ENCODE measurements at regions not wholly inside any gene's neighbourhood (a gene's known extent, or its start where the extent isn't known, plus 50 kb on each side); places are given as distances from the start of the nearest gene placed in this dataset.
A peak's percentile ranks its signal among the peaks of the same experiment; 100 is the strongest.
"Not testable (repeated sequence)": the region's sequence is repeated elsewhere in the genome, so short reads cannot be mapped to it uniquely, and the experiment has no call there.

DNA sequence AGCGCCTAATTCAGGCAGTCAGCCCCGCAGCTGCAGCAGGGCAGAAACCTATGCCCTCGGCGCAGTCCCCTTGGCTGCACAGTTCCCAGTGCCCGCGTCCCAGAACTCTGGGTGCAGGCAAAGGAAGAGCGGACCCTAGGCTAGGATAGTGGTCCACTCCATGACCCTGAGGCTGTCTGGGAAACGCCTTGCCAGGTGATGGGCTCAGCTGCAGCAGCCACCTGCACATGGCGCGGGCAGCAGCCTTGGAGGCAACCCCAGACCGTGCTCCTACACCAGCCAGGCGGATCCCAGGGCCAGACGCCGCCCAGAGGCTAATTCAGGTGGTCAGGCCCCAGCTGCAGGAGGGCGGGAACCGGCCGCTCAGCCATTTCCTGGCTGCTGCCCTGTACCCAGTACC lies 83.0 kb downstream of the POTEC start:
- FAIRE-seq; intact Hi-C loops (cut with DNase I); H3K4me3 ChIP-seq; H3K27me3 ChIP-seq; H3K9me3 ChIP-seq; H3K36me3 ChIP-seq; ATAC-seq; H3K27ac ChIP-seq; H3K4me1 ChIP-seq: not testable (repeated sequence)
- 87 to 92% methylated on average over 17 of the region's 17 CpGs for WGBS, 2 donors
- DNase-seq: peak in 3 of 6 donors; percentile 9 to 69 (median 36)

DNA sequence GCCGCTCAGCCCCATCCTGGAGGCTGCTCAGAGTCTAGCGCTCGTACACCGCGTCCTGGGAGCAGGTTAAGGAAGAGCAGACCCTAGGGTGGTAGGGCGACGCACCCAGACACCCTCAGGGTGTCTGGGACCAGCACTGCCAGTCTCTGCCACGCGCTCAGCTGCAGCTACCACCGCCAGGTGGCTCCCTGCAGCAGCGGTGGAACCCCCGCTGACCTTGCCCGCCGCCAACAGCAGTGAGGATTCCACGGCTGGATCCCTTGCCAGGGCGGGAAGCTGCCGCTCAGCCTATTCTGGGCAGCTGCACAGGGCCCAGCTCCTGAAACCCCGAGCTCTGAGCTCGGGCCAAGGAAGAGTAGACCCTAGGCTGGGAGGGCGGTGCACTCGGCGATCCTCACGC lies 83.6 kb downstream of the POTEC start:
- ATAC-seq; intact Hi-C loops (cut with DNase I); H3K4me3 ChIP-seq; H3K4me1 ChIP-seq; FAIRE-seq; H3K36me3 ChIP-seq; H3K9me3 ChIP-seq; H3K27me3 ChIP-seq; H3K27ac ChIP-seq: not testable (repeated sequence)
- 86 to 87% methylated on average over 21 to 23 of the region's 23 CpGs for WGBS, 2 donors
- DNase-seq: peak in 1 of 6 donors; percentile 24

DNA sequence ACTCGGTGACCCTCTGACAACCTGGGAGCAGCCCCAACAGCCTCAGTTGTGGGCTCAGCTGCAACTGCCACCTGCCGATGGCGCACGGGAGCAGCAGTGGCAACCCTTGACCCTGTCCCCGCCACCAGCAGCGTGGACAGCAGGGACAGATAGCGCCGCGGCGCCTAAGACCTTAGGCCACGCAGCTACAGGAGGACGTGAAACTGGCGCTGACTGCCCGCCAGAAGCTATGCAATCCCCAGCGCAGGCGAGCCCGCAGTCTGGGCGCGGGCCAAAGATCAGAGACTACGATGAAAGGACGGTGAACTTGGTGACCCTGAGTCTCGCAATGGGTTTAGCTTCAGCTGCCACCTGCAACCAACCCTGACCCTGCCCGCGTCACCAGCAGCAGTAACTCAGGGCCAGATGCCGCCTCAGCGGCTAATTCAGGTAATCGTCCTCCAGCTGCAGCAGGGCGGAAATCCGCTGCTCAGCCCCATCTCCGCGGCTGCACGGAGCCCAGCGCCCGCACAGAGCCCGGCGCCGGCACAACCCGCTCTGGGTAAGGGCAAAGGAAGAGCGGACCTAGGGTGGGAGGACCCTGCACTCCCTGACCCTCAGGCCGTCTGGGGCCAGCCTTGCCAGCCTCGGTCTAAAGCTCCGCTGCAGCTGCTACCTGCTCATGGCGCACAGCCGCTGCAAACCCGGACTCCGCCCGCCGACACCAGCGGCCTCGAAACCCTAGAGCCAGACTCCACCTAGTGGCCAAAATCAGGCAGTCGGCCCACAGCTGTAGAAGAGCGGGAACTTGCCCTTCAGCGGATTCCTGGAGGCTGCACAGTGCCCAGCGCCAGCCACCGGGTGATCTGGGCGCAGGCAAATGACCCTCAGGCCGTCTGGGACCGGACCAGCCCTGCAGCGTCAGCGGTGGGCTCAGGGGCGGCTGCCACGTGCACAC lies 85.1 kb downstream of the POTEC start:
- H3K27me3 ChIP-seq; H3K4me1 ChIP-seq; FAIRE-seq; H3K36me3 ChIP-seq; ATAC-seq; H3K9me3 ChIP-seq; intact Hi-C loops (cut with DNase I); H3K27ac ChIP-seq: not testable (repeated sequence)
- WGBS, 2 donors: 12 to 16% methylated on average over 36 to 61 of the region's 62 CpGs
- DNase-seq: peak; percentile 55 to 84 (median 76)
- H3K4me3 ChIP-seq: peak overlapping the region in 2 of 4 donors; percentile 28 to 31
- TF ChIP-seq, protein P1, sequence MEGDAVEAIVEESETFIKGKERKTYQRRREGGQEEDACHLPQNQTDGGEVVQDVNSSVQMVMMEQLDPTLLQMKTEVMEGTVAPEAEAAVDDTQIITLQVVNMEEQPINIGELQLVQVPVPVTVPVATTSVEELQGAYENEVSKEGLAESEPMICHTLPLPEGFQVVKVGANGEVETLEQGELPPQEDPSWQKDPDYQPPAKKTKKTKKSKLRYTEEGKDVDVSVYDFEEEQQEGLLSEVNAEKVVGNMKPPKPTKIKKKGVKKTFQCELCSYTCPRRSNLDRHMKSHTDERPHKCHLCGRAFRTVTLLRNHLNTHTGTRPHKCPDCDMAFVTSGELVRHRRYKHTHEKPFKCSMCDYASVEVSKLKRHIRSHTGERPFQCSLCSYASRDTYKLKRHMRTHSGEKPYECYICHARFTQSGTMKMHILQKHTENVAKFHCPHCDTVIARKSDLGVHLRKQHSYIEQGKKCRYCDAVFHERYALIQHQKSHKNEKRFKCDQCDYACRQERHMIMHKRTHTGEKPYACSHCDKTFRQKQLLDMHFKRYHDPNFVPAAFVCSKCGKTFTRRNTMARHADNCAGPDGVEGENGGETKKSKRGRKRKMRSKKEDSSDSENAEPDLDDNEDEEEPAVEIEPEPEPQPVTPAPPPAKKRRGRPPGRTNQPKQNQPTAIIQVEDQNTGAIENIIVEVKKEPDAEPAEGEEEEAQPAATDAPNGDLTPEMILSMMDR (IDR thresholded peaks at IDR 0.05): peak in 3 of 4 donors; percentile 13 to 52 (median 38)

DNA sequence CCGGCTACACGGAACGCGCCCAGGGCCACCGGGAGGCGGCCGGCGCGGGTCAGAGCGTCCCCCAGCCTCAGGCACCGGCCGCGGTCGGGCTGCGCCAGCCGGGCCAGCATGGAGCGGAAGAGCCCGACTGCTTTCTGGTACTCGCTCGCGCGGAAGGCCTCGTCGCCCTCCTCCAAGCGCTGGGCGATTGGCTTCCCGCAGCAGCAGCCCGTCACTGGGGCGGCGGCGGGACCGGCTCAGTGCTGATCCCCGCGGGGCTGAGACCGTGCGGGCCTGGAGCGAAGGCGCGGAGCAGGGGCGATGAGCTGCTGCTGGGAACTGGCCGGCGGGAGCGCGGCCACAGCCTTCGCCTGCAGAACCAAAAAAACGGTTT lies 92.8 kb downstream of the POTEC start:
- Histone ChIP-seq H3K4me3 (peak overlapping the region in 2 of 4 donors; percentile 40 to 43), H3K27ac (peak overlapping the region; percentile 28 to 77 (median 63))
- FAIRE-seq; intact Hi-C loops (cut with DNase I); H3K36me3 ChIP-seq; H3K27me3 ChIP-seq; H3K4me1 ChIP-seq; H3K9me3 ChIP-seq: not testable (repeated sequence)
- ATAC-seq (peak in 1 of 4 donors; percentile 36), DNase-seq (peak in 3 of 6 donors; percentile 26 to 70 (median 49))
- WGBS, 2 donors: 1% methylated on average over 24 to 32 of the region's 46 CpGs

DNA sequence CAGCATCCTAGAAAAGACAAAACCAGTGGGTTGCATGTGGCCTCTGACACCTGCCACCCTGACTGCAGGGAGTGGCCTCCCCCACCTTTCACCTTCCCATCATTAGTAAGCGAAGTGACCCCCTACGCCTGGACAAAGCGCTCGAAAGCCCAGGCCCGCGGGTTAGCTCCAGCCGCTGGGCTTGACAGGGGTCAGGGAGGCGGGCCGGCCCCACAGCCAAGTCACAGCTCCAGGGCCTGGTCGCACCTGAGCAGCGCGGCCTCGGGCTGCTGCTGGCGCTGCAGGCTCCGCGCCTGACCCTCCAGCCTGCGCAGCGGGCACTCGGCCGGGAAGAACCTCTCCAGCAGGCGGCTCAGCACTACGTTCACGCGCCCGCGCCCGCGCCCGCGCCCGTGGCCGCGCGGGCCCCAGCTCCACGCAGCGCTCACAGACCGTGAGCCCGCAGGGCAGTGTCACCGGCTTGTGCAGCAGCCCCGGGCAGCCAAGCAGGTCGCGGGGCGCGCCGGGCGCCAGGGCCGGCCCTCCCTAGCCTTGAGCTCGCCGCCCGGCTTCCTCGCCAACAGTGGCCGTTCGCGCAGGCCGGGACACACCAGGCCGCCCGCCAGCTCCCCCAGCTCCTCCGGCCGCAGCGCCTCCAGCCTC lies 93.3 kb downstream of the POTEC start:
- H3K4me1 ChIP-seq; H3K36me3 ChIP-seq; H3K9me3 ChIP-seq; FAIRE-seq; intact Hi-C loops (cut with DNase I); H3K27me3 ChIP-seq: not testable (repeated sequence)
- ATAC-seq: peak; percentile 84 to 98 (median 91)
- 5 to 15% methylated on average over 16 to 58 of the region's 60 CpGs for WGBS, 2 donors
- H3K4me3 ChIP-seq: peak overlapping the region in 2 of 4 donors; percentile 40 to 43
- peak; percentile 31 to 84 (median 61) for DNase-seq
- H3K27ac ChIP-seq: peak overlapping the region; percentile 28 to 77 (median 63)

DNA sequence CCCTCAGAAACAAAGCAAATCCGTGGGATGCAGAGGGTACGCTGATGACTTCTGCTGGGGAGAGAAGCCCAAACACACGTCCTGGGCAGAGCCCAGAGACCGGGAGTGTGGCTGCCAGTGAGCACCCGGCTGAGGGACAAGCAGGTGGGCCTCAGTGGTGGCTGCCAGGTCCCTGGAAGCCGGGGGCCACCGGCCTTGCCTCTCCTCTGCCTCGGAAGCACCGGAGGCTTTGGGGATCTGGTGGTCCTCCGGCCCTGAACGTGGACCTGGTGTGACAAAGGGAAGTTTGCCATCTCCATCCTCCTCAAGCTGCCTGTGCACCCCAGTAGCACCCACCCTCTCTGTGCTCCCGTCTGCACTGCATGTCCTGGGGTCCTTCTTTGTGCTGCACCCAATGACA lies 94.3 kb downstream of the POTEC start:
- H3K9me3 ChIP-seq; H3K27me3 ChIP-seq; H3K4me3 ChIP-seq; FAIRE-seq; H3K36me3 ChIP-seq; DNase-seq; intact Hi-C loops (cut with DNase I); H3K4me1 ChIP-seq; ATAC-seq; H3K27ac ChIP-seq: not testable (repeated sequence)
- 77 to 85% methylated on average over 6 to 12 of the region's 12 CpGs for WGBS, 2 donors

DNA sequence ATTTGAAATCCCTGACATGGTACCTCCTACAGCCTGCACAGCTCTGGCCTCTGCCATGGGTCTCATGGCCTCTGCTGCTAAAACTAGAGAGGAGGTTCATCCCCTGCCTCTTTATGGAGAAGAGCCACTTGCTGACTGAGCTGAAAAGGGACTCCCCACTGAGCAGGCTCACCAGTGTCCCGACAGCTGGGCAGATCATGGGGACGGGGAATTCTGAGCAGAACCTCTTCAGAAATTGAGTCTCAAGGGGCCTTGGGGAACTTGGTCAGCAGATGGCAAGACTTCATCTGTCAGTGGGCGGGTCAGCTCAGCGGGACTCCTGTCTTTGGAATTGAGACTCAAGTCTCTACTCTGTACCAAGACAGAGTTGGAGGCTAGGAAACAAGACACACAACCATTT lies 95.7 kb downstream of the POTEC start:
- WGBS, 2 donors: 92 to 99% methylated on average over 4 of the region's 4 CpGs
- H3K9me3 ChIP-seq; intact Hi-C loops (cut with DNase I); ATAC-seq; H3K4me3 ChIP-seq; H3K27me3 ChIP-seq; FAIRE-seq; DNase-seq; H3K4me1 ChIP-seq; H3K36me3 ChIP-seq; H3K27ac ChIP-seq: not testable (repeated sequence)

DNA sequence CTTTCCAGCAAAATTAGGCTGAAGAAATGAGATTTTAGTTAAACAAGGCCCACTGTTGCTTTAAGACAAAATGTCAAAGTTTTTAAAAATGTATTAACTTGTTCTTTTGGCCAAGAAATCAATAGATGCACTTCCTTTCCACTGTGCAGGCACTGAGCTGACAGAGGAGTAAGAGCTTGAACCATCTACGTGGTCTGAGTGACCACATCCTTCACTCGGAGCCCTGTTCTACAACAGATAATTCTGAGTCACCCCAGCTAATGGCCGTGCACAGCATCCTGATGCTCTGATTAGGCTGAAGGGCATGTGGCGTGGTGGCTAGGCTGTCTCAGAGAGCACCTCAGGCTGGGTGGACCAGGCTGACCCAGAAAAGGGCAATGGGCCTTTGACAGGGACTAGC lies 107.9 kb downstream of the POTEC start:
- H3K9me3 ChIP-seq; FAIRE-seq; H3K27ac ChIP-seq; H3K4me3 ChIP-seq; H3K27me3 ChIP-seq; DNase-seq; ATAC-seq; H3K36me3 ChIP-seq; intact Hi-C loops (cut with DNase I); H3K4me1 ChIP-seq: not testable (repeated sequence)
- 62 to 71% methylated on average over 3 to 4 of the region's 4 CpGs for WGBS, 2 donors

DNA sequence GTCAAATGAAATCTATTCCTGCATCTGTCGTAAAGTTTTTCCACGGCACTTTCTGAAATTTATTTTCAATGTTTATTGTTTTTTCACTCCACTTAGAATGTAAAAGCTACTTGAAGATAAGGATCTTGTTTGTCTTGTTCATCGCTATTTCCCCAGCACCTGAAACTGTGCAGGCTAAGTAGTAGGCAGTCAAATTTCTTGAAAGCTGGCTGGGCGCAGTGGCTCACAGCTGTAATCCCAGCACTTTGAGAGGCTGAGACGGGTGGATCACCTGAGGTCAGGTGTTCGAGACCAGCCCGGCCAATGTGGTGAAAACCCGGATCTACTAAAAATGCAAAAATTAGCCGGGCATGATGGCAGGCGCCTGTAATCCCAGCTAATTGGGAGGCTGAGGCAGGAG lies 111.0 kb downstream of the POTEC start:
- 85 to 87% methylated on average over 6 to 10 of the region's 10 CpGs for WGBS, 2 donors
- H3K27ac ChIP-seq, FAIRE-seq: not testable (repeated sequence)

DNA sequence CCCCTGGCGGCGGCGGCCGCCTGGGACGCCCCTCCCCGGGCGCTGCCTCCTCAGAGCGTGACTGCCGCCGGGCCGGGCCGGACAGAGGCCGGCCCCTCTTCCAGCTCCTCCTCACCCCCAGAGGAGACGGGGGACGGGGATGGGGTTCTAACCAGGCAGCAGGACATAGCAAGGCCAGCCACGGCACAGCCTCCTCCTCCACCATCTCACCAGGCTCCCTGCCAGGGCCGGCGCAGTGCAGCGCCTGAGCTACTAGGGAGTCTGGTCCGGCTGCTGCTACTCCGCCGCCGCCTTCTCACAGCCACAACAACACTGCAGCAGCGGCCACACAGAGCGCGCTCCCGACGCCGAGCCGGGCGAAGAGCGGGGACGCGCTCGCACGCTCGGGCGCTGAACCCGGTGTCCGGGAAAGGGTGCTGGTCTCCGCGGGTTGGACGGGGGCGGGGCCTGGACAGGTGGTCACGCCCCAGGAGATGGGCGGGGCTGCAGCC lies 112.3 kb downstream of the POTEC start:
- H3K36me3 ChIP-seq; H3K27me3 ChIP-seq; H3K9me3 ChIP-seq; FAIRE-seq; H3K4me1 ChIP-seq; intact Hi-C loops (cut with DNase I): not testable (repeated sequence)
- ATAC-seq: peak; percentile 37 to 81 (median 72)
- 0% methylated on average over 42 to 46 of the region's 46 CpGs for WGBS, 2 donors
- Histone ChIP-seq H3K27ac (peak overlapping the region in 3 of 4 donors; percentile 53 to 80 (median 67)), H3K4me3 (peak overlapping the region; percentile 45 to 53 (median 52))
- DNase-seq: peak; percentile 82 to 93 (median 90)

More for the DNA sequence above, 111.0 kb downstream of the POTEC start:
- ATAC-seq; intact Hi-C loops (cut with DNase I); H3K27me3 ChIP-seq; H3K9me3 ChIP-seq; H3K36me3 ChIP-seq; H3K4me3 ChIP-seq; H3K4me1 ChIP-seq; DNase-seq: not testable (repeated sequence)

All from pancreas (tissue), 10 donors.